Esophagus (tissue), 2 donors: ENCODE measurements at regions not wholly inside any gene's neighbourhood (a gene's known extent, or its start where the extent isn't known, plus 50 kb on each side); places are given as distances from the start of the nearest gene placed in this dataset.

Experiments used
- H3K27ac ChIP-seq, 2 donors: one replicate each; pipeline ENCODE4 v1.5.1; 2013; ENCODE audit warnings: low read depth in 2 of 2, mild to moderate bottlenecking in 2 of 2, inconsistent platforms in 1 of 2, low read length in 1 of 2, moderate library complexity in 1 of 2
- H3K27me3 ChIP-seq, 2 donors: one replicate each; pipeline ENCODE4 v1.6.1; 2013; ENCODE audit warnings: low read length in 2 of 2, control low read depth in 1 of 2, mild to moderate bottlenecking in 1 of 2; ENCODE audit not compliant: insufficient read depth in 2 of 2, control insufficient read depth in 1 of 2
- H3K36me3 ChIP-seq, 2 donors: one replicate each; pipeline ENCODE4 v1.6.1; 2013; ENCODE audit warnings: low read length in 1 of 2; ENCODE audit not compliant: control insufficient read depth in 2 of 2, insufficient read depth in 2 of 2
- H3K4me1 ChIP-seq, 2 donors: one replicate each; pipeline ENCODE4 v1.6.1; 2013; ENCODE audit warnings: low read length in 1 of 2; ENCODE audit not compliant: control insufficient read depth in 2 of 2, insufficient read depth in 2 of 2
- H3K4me3 ChIP-seq, 2 donors: one replicate each; pipeline ENCODE4 v1.5.1; 2013; ENCODE audit warnings: low read length in 2 of 2, mild to moderate bottlenecking in 2 of 2, low read depth in 1 of 2, moderate library complexity in 1 of 2
- H3K9me3 ChIP-seq, 2 donors: one replicate each; pipeline ENCODE4 v1.6.1; 2013; ENCODE audit warnings: mild to moderate bottlenecking in 2 of 2, low read depth in 1 of 2, low read length in 1 of 2, moderate library complexity in 1 of 2; ENCODE audit not compliant: control insufficient read depth in 2 of 2, insufficient read depth in 1 of 2
- WGBS, 2 donors: extraction: QIAGEN DNeasy Blood & Tissue Kit; methylation state at CpG; one replicate each; pipeline ENCODE4 v1.1.7; 2013; 5-methylcytosine and 5-hydroxymethylcytosine counted together
- donor health status: healthy with polysubstance abuse.
- donor health status: Bipolar disorder and iron deficiency.

DNA sequence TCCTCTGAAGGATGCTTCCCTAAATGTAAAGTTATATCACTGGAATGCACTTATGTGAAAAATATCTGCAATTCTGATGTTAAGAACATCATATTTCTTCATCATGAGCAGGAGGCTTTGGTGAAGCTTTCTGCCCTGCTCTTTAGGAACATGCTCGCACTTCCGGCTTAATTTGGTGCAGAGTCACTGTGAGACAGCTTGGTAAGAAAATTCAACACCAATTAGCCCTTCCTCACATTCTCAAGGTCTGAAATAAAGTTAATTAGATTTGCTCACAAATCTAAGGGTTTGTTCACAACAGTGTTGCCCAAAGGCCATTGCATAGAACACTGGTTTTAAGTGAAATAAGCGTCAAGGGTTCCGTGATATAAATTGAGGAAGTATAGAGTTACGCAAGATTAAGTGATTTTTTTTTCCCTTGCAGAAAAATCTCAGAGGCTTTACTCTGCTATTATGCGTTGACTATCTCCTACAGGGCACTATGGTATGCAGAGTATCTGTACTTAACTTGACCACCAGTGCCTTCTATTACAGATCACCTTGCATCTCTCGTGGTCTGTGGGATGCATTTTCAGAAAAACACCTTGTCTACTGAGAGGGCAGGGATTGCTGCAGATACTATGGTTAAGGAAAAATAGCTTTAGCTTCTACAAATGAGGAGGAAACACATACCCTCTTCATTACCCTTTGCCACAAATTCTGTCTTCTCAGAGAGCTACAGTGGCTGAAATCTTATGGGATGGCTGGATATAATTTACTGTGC lies 953.9 kb downstream of the TYW1 start:
- no peaks in the 10 kb centered on the region for H3K36me3 ChIP-seq
- no peaks in the 10 kb centered on the region for H3K27me3 ChIP-seq
- WGBS, 2 donors: 60 to 73% methylated on average over 7 of the region's 7 CpGs
- H3K4me3 ChIP-seq: no peak overlapping the region
- no peaks in the 10 kb centered on the region for H3K9me3 ChIP-seq
- no peak overlapping the region for H3K27ac ChIP-seq
- H3K4me1 ChIP-seq: no peaks in the 10 kb centered on the region

DNA sequence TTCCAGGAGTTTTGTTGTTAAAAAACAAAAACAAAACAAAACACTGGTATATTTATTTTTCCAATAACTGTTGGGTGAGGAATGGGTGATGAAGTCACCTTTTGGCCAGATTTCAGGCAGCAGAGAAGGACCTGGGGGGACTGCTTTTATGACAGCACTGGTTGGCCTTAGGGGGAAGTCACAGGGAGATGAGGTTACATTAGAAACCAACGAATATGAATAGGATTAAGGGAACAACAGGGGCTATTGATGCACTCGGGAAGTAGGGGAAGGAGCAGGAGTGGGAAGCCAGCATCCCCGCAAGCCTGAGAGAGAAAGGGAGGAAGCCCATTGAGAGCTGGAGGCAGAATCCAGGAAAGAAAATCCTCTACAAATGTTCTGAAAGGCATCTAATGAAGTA lies 958.4 kb downstream of the TYW1 start:
- H3K4me1 ChIP-seq: no peaks in the 10 kb centered on the region
- no peaks in the 10 kb centered on the region for H3K27me3 ChIP-seq
- no peaks in the 10 kb centered on the region for H3K36me3 ChIP-seq
- H3K4me3 ChIP-seq: no peak overlapping the region
- 36 to 52% methylated on average over 3 of the region's 3 CpGs for WGBS, 2 donors
- H3K9me3 ChIP-seq: no peaks in the 10 kb centered on the region
- H3K27ac ChIP-seq: no peak overlapping the region

DNA sequence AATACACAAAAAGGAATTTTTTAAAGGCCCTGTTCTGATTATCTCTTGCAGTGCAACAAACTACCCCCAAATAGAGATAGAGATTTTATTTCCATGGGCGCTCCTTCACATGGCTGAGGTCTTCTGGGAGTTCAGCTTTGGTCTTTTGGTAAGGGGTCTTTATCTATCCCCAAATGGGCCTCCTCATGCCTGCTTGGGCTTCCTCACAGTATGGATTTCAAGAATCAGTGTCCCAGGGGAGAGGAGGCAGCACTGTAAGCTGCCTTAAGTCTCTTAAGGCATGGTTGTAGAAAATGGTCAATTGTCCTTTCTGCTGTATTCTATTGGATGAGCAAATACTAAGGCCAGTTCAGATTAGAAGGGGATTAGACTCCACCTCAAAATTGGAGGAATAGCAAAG lies 966.2 kb downstream of the TYW1 start:
- Histone ChIP-seq H3K4me3 (no peak overlapping the region), H3K27me3 (no peaks in the 10 kb centered on the region), H3K27ac (no peak overlapping the region), H3K36me3 (no peaks in the 10 kb centered on the region), H3K9me3 (no peaks in the 10 kb centered on the region), H3K4me1 (no peaks in the 10 kb centered on the region)
- WGBS, 2 donors: 33 to 100% methylated on average over 1 of the region's 1 CpG

DNA sequence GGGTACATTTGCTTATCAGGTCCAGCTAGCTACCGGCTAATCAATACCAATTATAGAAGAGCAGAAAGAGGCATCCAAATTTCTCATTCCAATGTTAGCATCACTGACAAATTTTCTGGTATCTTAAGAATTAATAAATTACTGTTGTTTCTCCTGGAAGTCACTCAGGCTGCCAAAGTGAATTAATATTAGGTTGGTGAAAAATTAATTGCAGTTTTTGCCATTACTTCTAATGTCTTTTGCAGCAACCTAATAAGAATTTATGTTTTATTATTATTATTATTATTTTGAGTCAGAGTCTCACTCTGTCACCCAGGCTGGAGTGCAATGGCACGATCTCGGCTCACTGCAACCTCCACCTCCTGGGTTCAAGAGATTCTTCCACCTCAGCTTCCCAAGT lies 979.9 kb downstream of the TYW1 start:
- WGBS, 2 donors: 92 to 93% methylated on average over 3 of the region's 3 CpGs

GRCh38 chr7:67983486-67983885 lies 986.9 kb downstream of the TYW1 start:
- no peaks in the 10 kb centered on the region for H3K36me3 ChIP-seq
- H3K9me3 ChIP-seq: no peaks in the 10 kb centered on the region
- WGBS, 2 donors: 72 to 74% methylated on average over 1 of the region's 1 CpG
- no peaks in the 10 kb centered on the region for H3K27me3 ChIP-seq
- H3K4me1 ChIP-seq: no peaks in the 10 kb centered on the region
- no peak overlapping the region for H3K4me3 ChIP-seq
- no peak overlapping the region for H3K27ac ChIP-seq

More for the DNA sequence above, 979.9 kb downstream of the TYW1 start:
- Histone ChIP-seq H3K27me3 (no peaks in the 10 kb centered on the region), H3K9me3 (no peaks in the 10 kb centered on the region), H3K4me3 (no peak overlapping the region), H3K4me1 (no peaks in the 10 kb centered on the region), H3K27ac (no peak overlapping the region), H3K36me3 (no peaks in the 10 kb centered on the region)

DNA sequence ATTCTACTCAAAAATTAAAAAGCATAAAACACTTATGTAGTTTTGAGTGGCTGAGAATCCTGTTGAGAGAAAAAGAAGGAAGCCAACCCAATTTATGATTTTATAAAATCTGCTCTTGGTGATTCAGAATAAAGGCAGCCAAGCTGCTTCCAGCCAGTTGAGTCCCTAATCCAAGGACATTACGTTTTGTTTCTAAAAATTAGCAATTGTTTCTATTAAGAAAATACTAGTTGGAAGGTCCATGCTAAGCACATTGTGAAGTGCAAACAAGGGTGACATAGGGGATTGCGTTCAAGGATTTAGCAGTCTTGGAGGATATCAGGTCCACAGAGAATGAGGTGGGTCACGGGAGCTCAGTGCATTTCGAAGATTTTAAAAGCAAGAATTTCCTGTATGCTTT lies 987.7 kb downstream of the TYW1 start:
- Histone ChIP-seq H3K27me3 (no peaks in the 10 kb centered on the region), H3K9me3 (no peaks in the 10 kb centered on the region), H3K36me3 (no peaks in the 10 kb centered on the region), H3K27ac (no peak overlapping the region), H3K4me3 (no peak overlapping the region), H3K4me1 (no peaks in the 10 kb centered on the region)
- WGBS, 2 donors: 55 to 61% methylated on average over 4 of the region's 4 CpGs

- H3K27me3 ChIP-seq: no peaks in the 10 kb centered on the region
- no peaks in the 10 kb centered on the region for H3K4me1 ChIP-seq
- no peaks in the 10 kb centered on the region for H3K36me3 ChIP-seq
- no peak overlapping the region for H3K4me3 ChIP-seq
- WGBS, 2 donors: 61 to 76% methylated on average over 4 of the region's 4 CpGs
- H3K9me3 ChIP-seq: no peaks in the 10 kb centered on the region
- no peak overlapping the region for H3K27ac ChIP-seq
Observed at GRCh38 chr7:67989142-67989541, 992.5 kb downstream of the TYW1 start.

GRCh38 chr7:67990003-67990402 lies 993.4 kb downstream of the TYW1 start:
- H3K36me3 ChIP-seq: no peaks in the 10 kb centered on the region
- H3K27me3 ChIP-seq: no peaks in the 10 kb centered on the region
- no peak overlapping the region for H3K4me3 ChIP-seq
- WGBS, 2 donors: 41 to 54% methylated on average over 4 of the region's 4 CpGs
- H3K27ac ChIP-seq: no peak overlapping the region
- H3K9me3 ChIP-seq: no peaks in the 10 kb centered on the region
- H3K4me1 ChIP-seq: no peaks in the 10 kb centered on the region

DNA sequence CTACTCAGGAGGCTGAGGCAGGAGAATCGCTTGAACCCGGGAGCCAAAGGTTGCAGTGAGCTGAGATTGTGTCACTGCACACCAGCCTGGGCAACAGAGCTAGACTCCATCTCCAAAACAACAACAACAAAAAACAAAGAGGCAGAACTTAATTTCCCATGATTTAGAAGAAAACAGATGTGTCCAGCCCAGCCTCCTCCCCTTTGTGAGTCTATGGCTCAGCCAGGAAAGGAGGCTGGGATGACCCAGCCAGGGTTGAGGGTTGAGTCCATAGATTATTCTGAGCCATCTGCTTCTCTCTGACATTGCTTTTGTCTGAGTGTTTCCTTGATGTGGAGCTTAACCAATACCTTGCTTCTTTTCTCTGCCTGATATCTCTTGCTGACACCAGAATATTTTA lies 994.1 kb downstream of the TYW1 start:
- H3K36me3 ChIP-seq: no peaks in the 10 kb centered on the region
- no peaks in the 10 kb centered on the region for H3K4me1 ChIP-seq
- 90 to 94% methylated on average over 2 of the region's 2 CpGs for WGBS, 2 donors
- no peak overlapping the region for H3K27ac ChIP-seq
- H3K27me3 ChIP-seq: no peaks in the 10 kb centered on the region
- no peak overlapping the region for H3K4me3 ChIP-seq
- no peaks in the 10 kb centered on the region for H3K9me3 ChIP-seq

GRCh38 chr7:67992287-67992686 lies 995.7 kb downstream of the TYW1 start:
- H3K27ac ChIP-seq: no peak overlapping the region
- 88 to 91% methylated on average over 8 of the region's 8 CpGs for WGBS, 2 donors

More at GRCh38 chr7:67992287-67992686, 995.7 kb downstream of the TYW1 start:
- no peak overlapping the region for H3K4me3 ChIP-seq
- no peaks in the 10 kb centered on the region for H3K36me3 ChIP-seq
- H3K27me3 ChIP-seq: no peaks in the 10 kb centered on the region
- H3K4me1 ChIP-seq: no peaks in the 10 kb centered on the region
- H3K9me3 ChIP-seq: no peaks in the 10 kb centered on the region
